ENCODE measurements at regions not wholly inside any gene's neighbourhood (a gene's known extent, or its start where the extent isn't known, plus 50 kb on each side); places are given as distances from the start of the nearest gene placed in this dataset.

DNA sequence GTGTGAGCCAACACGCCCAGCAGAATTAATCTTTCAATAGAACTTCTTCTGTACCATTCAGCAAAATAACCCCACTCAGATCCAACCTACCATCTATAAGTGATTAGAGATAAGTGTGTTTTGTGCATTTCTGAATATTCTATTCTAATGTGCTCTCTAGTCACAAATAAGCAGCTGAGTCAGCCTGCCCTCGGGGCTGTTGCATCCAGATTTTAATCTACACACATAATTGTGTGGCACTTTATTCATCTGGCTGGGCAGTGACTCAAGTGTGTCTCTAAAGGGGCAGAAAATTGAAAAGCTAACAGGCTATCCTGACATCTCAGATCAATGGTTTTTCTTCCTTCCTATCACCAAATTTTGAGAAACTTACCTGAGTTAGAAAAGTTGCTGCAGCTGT, 60.3 kb downstream of the PRR15 start:
- H3K27me3 ChIP-seq (ENCODE audit: insufficient read depth in 3 of 3, low read length in 2 of 3) = no peaks in the 10 kb centered on the region
- no peak overlapping the region for H3K27ac ChIP-seq
- TF ChIP-seq, protein P1, sequence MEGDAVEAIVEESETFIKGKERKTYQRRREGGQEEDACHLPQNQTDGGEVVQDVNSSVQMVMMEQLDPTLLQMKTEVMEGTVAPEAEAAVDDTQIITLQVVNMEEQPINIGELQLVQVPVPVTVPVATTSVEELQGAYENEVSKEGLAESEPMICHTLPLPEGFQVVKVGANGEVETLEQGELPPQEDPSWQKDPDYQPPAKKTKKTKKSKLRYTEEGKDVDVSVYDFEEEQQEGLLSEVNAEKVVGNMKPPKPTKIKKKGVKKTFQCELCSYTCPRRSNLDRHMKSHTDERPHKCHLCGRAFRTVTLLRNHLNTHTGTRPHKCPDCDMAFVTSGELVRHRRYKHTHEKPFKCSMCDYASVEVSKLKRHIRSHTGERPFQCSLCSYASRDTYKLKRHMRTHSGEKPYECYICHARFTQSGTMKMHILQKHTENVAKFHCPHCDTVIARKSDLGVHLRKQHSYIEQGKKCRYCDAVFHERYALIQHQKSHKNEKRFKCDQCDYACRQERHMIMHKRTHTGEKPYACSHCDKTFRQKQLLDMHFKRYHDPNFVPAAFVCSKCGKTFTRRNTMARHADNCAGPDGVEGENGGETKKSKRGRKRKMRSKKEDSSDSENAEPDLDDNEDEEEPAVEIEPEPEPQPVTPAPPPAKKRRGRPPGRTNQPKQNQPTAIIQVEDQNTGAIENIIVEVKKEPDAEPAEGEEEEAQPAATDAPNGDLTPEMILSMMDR (IDR thresholded peaks at IDR 0.05) = no peak
- H3K9me3 ChIP-seq = no peaks in the 10 kb centered on the region
- H3K4me1 ChIP-seq = no peaks in the 10 kb centered on the region
- ATAC-seq (no peak), DNase-seq (no peak)
- intact Hi-C loops (cut with DNase I) = no loop called here
- H3K36me3 ChIP-seq (ENCODE audit: insufficient read depth in 1 of 2, low read depth in 1 of 2) = no peaks in the 10 kb centered on the region
- no peak overlapping the region for H3K4me3 ChIP-seq
- 73 to 80% (median 74%) methylated on average over 2 of the region's 2 CpGs for WGBS, 3 donors

DNA sequence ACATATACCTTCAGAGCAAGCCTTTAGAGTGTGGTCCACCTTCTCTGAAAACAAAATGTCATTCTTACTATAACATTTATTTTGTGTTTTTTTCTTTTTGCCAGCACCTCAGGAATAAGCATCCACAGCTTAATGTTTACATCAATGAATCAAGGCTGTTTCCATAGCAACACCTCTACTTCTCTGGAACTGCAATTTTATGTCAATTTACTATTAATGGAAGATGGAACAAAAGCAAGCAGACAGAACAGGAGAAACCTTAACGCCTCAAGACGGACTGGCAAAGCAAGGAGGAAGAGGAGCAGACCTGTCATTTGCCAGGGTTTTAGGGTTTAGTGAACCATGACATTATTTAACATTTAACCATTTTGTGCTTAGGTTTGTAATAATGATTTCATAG, 63.1 kb downstream of the PRR15 start:
- no peaks in the 10 kb centered on the region for H3K4me1 ChIP-seq
- H3K9me3 ChIP-seq = no peaks in the 10 kb centered on the region
- H3K4me3 ChIP-seq = no peak overlapping the region
- TF ChIP-seq, protein P1 (IDR thresholded peaks at IDR 0.05) = no peak
- no peaks in the 10 kb centered on the region for H3K36me3 ChIP-seq (ENCODE audit: insufficient read depth in 1 of 2, low read depth in 1 of 2)
- H3K27me3 ChIP-seq (ENCODE audit: insufficient read depth in 3 of 3, low read length in 2 of 3) = peaks cover 0 to 2% (median 0%) of the 10 kb centered on the region in 3 donors
- ATAC-seq (no peak), DNase-seq (no peak)
- intact Hi-C loops (cut with DNase I) = loop anchor here in 1 of 2 donors (5.0 kb wide), 1 partner anchor 116 kb away; no protein-coding TSS in a partner anchor
- WGBS, 3 donors = 40 to 67% (median 51%) methylated on average over 2 of the region's 2 CpGs
- no peak overlapping the region for H3K27ac ChIP-seq

DNA sequence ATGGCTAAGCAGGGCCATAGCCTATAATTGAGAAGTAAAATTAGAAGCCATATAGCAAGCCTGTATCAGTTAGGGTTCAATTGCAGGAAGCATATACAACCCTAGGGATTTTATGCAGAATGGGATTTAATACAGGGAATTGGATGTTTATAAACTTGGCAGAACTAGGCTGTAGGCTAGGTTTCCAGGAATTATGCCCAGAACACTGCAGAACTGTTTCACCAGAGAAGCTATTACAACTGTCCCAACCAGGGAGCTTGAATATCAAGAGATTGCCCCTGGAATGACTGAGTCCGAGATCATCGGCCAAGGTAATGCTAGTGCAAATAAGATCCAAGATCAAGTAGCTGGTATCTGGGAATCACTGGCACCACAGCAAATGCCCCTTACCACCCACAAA, 64.0 kb downstream of the PRR15 start:
- no peak overlapping the region for H3K27ac ChIP-seq
- peaks cover 0 to 2% (median 0%) of the 10 kb centered on the region in 3 donors for H3K27me3 ChIP-seq (ENCODE audit: insufficient read depth in 3 of 3, low read length in 2 of 3)
- no peak for DNase-seq
- no peak for ATAC-seq
- H3K4me3 ChIP-seq = no peak overlapping the region
- intact Hi-C loops (cut with DNase I) = loop anchor here in 1 of 2 donors (5.0 kb wide), 1 partner anchor 115 kb away; no protein-coding TSS in a partner anchor
- TF ChIP-seq, protein P1 (IDR thresholded peaks at IDR 0.05) = no peak
- H3K9me3 ChIP-seq = no peaks in the 10 kb centered on the region
- H3K4me1 ChIP-seq = no peaks in the 10 kb centered on the region
- WGBS, 3 donors = 32 to 62% (median 35%) methylated on average over 2 of the region's 2 CpGs
- no peaks in the 10 kb centered on the region for H3K36me3 ChIP-seq (ENCODE audit: insufficient read depth in 1 of 2, low read depth in 1 of 2)

DNA sequence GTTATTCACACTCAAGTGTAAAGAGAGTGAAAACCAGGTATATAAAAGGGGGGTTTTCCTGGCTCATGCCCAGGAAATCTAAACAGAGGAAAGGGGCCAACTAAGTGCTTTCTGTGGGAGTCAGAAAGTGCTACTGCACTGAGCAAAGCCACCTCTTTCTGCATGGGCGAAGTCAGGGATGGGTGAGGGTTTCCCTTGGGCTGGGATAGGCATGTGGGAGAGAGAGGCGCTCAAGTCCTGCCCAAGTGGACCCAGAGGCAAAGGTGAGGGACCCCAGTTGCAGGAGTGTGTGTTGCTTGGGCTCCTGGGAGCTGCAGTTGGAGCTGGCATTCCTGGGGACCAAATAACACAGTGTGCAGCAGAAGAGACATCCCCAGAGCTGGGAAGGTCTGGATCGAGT, 65.9 kb downstream of the PRR15 start:
- H3K27me3 ChIP-seq (ENCODE audit: insufficient read depth in 3 of 3, low read length in 2 of 3) = peaks cover 0 to 2% (median 0%) of the 10 kb centered on the region in 3 donors
- DNase-seq (no peak), ATAC-seq (peak in 1 of 4 donors; percentile 10)
- H3K9me3 ChIP-seq = no peaks in the 10 kb centered on the region
- no peak overlapping the region for H3K4me3 ChIP-seq
- no peaks in the 10 kb centered on the region for H3K36me3 ChIP-seq (ENCODE audit: insufficient read depth in 1 of 2, low read depth in 1 of 2)
- no peak overlapping the region for H3K27ac ChIP-seq
- TF ChIP-seq, protein P1 (IDR thresholded peaks at IDR 0.05) = no peak
- no peaks in the 10 kb centered on the region for H3K4me1 ChIP-seq
- WGBS, 3 donors = 89 to 93% (median 92%) methylated on average over 3 of the region's 3 CpGs
- intact Hi-C loops (cut with DNase I) = loop anchor here in 1 of 2 donors (5.0 kb wide), 1 partner anchor 113 kb away; no protein-coding TSS in a partner anchor

All from psoas muscle (tissue), 7 donors.